HepG2 (cell line): ENCODE measurements at regions not wholly inside any gene's neighbourhood (a gene's known extent, or its start where the extent isn't known, plus 50 kb on each side); places are given as distances from the start of the nearest gene placed in this dataset.
A peak's percentile ranks its signal among the peaks of the same experiment; 100 is the strongest.

ENCODE experiments used
- ATAC-seq: fragments of 200-7000 bp; cut with Tn5 transposase; 3 replicates; pipeline ENCODE4 v1.9.1; 2020; ENCODE audit warnings: mild to moderate bottlenecking, moderate library complexity
- BruUV-seq: library from RNA; stranded (reverse); fragments of 400-500 nt; replicated peaks from 2 replicates; lab custom pipeline; 2021; lab: Mats Ljungman, UMichigan
- CTCF ChIA-PET: fragments of 300-600 bp; formaldehyde crosslinking; extraction: SDS; loops from one replicate; lab custom pipeline; 2021; ENCODE audit warnings: low total read pairs, inconsistent platforms, low intra/inter-chr PET ratio; lab: Yijun Ruan, JAX
- POLR2A ChIA-PET: fragments of 350-600 bp; sonication (Branson Sonifier 250); formaldehyde crosslinking; loops from one replicate; lab custom pipeline; 2020; ENCODE audit warnings: antibody characterized with exemption, inconsistent platforms; lab: Yijun Ruan, JAX
- DNase-seq: peaks from one replicate; pipeline ENCODE4 v3.0.0-alpha.2; 2015; ENCODE audit warnings: low spot score
- FAIRE-seq: peaks from 3 replicates; lab custom pipeline; 2011; peaks lifted over from hg19 to GRCh38; lab: Jason Lieb, UNC
- H2AFZ ChIP-seq: one replicate; pipeline ENCODE4 v1.6.1; 2011; ENCODE audit warnings: low read length, inconsistent platforms
- H3K27ac ChIP-seq: fragments of 300-600 bp; 3 replicates; pipeline ENCODE4 v1.8.0; 2011; ENCODE audit warnings: mixed run types, mild to moderate bottlenecking, mixed read lengths, low read length, inconsistent platforms; ENCODE audit not compliant: insufficient read depth; ENCODE audit errors: extremely low read length
- H3K27me3 ChIP-seq, 2 experiments: fragments of 200-600 bp in 1 of 2; 2 replicates in 1 of 2; 3 replicates in 1 of 2; pipeline versions ENCODE4 v1.6.0 to v1.8.0; 2011; ENCODE audit warnings: low read length in 2 of 2, mild to moderate bottlenecking in 2 of 2, moderate library complexity in 2 of 2, inconsistent platforms in 1 of 2; ENCODE audit not compliant: insufficient read depth in 2 of 2, control insufficient read depth in 1 of 2
- H3K36me3 ChIP-seq, 2 experiments: fragments of 200-600 bp in 1 of 2; replicated peaks in 1 of 2; 2 replicates in 1 of 2; 3 replicates in 1 of 2; pipeline versions ENCODE4 v1.5.1 to v1.8.0; 2011; ENCODE audit warnings: low read length in 2 of 2, inconsistent platforms in 1 of 2; ENCODE audit not compliant: insufficient read depth in 2 of 2, control insufficient read depth in 1 of 2
- H3K4me1 ChIP-seq: 2 replicates; pipeline ENCODE4 v1.5.1; 2012; ENCODE audit warnings: low read length, inconsistent platforms; ENCODE audit not compliant: insufficient read depth
- H3K4me2 ChIP-seq: 2 replicates; pipeline ENCODE4 v1.6.0; 2011; ENCODE audit warnings: low read depth, low read length, inconsistent platforms
- H3K4me3 ChIP-seq, 3 experiments: fragments of 200-600 bp in 1 of 3; sonication (generic), shearing (Covaris generic) in 1 of 3; replicated peaks in 1 of 3; 2 replicates each; pipeline ENCODE4 v1.5.1; 2011 to 2016; ENCODE audit warnings: low read length in 3 of 3, inconsistent platforms in 2 of 3, low read depth in 2 of 3, mild to moderate bottlenecking in 2 of 3, control low read depth in 1 of 3, mixed read lengths in 1 of 3; ENCODE audit not compliant: insufficient read depth in 1 of 3
- H3K79me2 ChIP-seq: one replicate; pipeline ENCODE4 v1.6.1; 2011; ENCODE audit warnings: low read length, inconsistent platforms; ENCODE audit not compliant: insufficient read depth
- H3K9ac ChIP-seq: 2 replicates; pipeline ENCODE4 v1.6.0; 2011; ENCODE audit warnings: mild to moderate bottlenecking, low read depth, low read length, inconsistent platforms; ENCODE audit not compliant: insufficient read depth
- H3K9me3 ChIP-seq: 2 replicates; pipeline ENCODE4 v1.5.1; 2012; ENCODE audit warnings: mild to moderate bottlenecking, low read length
- H4K20me1 ChIP-seq: 2 replicates; pipeline ENCODE4 v1.6.0; 2011; ENCODE audit warnings: inconsistent platforms, mild to moderate bottlenecking, low read length, moderate library complexity; ENCODE audit not compliant: insufficient read depth
- FOSL2 ChIP-seq: sonication (generic); formaldehyde crosslinking; IDR thresholded peaks from 2 replicates; pipeline ENCODE4 v1.4.0; 2020; ENCODE audit warnings: missing genetic modification reagents
- WGBS: methylation state at CpG from one replicate; pipeline ENCODE4 v1.1.6; 2017; ENCODE audit warnings: low lambda C conversion rate; 5-methylcytosine and 5-hydroxymethylcytosine counted together
- in situ Hi-C: cut with HindIII; loops from 2 replicates; pipeline ENCODE4 v1.10.0; 2017; ENCODE audit warnings: low pct_unique_long_range_greater_than_20kb; ENCODE audit not compliant: extremely low pct_ligation_motif_present
- intact Hi-C: fragments of 100-400 bp; cut with micrococcal nuclease; formaldehyde crosslinking; loops from one replicate; pipeline ENCODE4 v1.10.0; 2022; ENCODE audit not compliant: unreplicated experiment
- TF ChIP-seq, protein P1 (sequence below): sonication (generic); formaldehyde crosslinking; IDR thresholded peaks from 2 replicates; pipeline ENCODE4 v1.5.1; 2020; ENCODE audit warnings: mild to moderate bottlenecking, missing genetic modification reagents, borderline replicate concordance

DNA sequence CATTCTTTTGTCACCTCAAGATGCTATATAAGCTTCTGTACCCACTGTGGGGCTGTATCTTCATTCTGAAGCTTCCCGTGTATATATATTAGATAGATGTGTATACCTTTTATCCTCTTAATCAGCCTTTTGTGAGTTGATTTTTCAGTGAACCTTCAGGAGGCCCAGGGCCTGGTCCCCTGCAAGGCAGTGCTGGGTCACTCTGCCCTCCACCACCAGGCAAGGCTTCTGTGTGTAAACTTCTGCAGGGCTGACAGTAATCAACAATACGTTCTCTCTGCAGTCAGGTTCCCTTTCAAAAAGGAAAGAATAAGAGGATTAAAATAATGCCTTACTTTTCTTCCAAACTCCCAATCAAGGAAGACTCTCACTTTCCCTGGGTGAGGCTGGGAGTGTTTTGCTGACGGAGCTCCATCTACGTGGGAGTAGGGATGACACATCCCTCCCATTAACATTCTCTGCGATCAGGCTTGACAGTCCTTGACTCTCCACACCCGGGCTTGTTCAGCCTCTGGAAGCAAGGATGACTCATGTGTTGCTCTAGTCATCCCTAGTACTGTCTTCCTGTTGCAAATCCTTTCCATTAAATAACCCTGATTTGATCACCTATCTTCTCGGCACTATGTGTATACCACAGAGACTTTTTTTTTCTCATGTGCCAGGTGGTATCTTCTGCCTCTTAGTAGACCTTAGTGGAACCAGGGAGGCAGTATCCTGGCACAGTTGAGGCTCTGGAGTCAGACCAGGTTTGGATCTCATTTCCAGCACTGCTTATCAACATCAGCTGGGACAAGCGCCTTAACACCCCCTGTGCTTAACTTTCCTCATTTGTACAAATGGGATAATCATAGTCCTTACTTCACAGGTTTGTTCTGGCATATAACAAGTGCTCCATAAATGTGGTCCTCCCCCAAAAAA lies 70.3 kb upstream of the KCNK1 start:
- 11% methylated on average over 8 of the region's 8 CpGs for WGBS
- no peaks in the 10 kb centered on the region for H4K20me1 ChIP-seq
- intact Hi-C loops, result no loop called here
- H2AFZ ChIP-seq, result no peak overlapping the region
- no peak overlapping the region for H3K27ac ChIP-seq
- peak; percentile 70 for ATAC-seq
- in situ Hi-C loops, result no loop called here
- no peaks in the 10 kb centered on the region for H3K9me3 ChIP-seq
- H3K4me2 ChIP-seq, result no peak overlapping the region
- ChIA-PET CTCF (no interaction called here), POLR2A (no interaction called here)
- no peaks in the 10 kb centered on the region for H3K4me1 ChIP-seq
- no peak overlapping the region for H3K9ac ChIP-seq
- TF ChIP-seq FOSL2, result peak; percentile 57
- TF ChIP-seq, protein P1, sequence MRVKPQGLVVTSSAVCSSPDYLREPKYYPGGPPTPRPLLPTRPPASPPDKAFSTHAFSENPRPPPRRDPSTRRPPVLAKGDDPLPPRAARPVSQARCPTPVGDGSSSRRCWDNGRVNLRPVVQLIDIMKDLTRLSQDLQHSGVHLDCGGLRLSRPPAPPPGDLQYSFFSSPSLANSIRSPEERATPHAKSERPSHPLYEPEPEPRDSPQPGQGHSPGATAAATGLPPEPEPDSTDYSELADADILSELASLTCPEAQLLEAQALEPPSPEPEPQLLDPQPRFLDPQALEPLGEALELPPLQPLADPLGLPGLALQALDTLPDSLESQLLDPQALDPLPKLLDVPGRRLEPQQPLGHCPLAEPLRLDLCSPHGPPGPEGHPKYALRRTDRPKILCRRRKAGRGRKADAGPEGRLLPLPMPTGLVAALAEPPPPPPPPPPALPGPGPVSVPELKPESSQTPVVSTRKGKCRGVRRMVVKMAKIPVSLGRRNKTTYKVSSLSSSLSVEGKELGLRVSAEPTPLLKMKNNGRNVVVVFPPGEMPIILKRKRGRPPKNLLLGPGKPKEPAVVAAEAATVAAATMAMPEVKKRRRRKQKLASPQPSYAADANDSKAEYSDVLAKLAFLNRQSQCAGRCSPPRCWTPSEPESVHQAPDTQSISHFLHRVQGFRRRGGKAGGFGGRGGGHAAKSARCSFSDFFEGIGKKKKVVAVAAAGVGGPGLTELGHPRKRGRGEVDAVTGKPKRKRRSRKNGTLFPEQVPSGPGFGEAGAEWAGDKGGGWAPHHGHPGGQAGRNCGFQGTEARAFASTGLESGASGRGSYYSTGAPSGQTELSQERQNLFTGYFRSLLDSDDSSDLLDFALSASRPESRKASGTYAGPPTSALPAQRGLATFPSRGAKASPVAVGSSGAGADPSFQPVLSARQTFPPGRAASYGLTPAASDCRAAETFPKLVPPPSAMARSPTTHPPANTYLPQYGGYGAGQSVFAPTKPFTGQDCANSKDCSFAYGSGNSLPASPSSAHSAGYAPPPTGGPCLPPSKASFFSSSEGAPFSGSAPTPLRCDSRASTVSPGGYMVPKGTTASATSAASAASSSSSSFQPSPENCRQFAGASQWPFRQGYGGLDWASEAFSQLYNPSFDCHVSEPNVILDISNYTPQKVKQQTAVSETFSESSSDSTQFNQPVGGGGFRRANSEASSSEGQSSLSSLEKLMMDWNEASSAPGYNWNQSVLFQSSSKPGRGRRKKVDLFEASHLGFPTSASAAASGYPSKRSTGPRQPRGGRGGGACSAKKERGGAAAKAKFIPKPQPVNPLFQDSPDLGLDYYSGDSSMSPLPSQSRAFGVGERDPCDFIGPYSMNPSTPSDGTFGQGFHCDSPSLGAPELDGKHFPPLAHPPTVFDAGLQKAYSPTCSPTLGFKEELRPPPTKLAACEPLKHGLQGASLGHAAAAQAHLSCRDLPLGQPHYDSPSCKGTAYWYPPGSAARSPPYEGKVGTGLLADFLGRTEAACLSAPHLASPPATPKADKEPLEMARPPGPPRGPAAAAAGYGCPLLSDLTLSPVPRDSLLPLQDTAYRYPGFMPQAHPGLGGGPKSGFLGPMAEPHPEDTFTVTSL (CRISPR knock-in tag), result no peak
- H3K4me3 ChIP-seq, result no peak overlapping the region
- no peaks in the 10 kb centered on the region for H3K36me3 ChIP-seq
- BruUV-seq, result no TSS peak
- H3K27me3 ChIP-seq, result no peaks in the 10 kb centered on the region
- peak; percentile 2 for DNase-seq
- H3K79me2 ChIP-seq, result no peaks in the 10 kb centered on the region
- FAIRE-seq, result no peak
